ENCODE measurements at regions not wholly inside any gene's neighbourhood (a gene's known extent, or its start where the extent isn't known, plus 50 kb on each side); places are given as distances from the start of the nearest gene placed in this dataset.

DNA sequence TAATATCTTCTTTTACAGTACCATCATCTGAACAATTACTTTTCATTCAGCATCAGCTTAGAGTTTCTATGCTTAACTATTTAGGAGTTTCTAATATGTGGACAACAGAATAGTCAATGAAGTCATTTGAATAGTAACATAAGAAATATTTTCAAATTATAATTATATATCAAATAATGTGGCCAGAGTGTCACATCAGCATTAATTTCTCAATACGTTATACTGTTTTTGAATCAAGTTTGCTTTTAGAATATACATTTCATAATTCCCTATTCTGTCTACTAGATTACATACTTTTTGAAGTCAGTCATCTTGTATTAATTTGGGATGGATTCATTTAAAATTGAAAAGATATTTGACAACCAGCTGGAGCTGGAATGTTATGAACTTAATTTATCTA, 677.4 kb upstream of the PABPC4L start:
- TF ChIP-seq EZH2 (IDR thresholded peaks at IDR 0.05; ENCODE audit: insufficient read depth, low read length): no peak
- TF ChIP-seq, protein P1, sequence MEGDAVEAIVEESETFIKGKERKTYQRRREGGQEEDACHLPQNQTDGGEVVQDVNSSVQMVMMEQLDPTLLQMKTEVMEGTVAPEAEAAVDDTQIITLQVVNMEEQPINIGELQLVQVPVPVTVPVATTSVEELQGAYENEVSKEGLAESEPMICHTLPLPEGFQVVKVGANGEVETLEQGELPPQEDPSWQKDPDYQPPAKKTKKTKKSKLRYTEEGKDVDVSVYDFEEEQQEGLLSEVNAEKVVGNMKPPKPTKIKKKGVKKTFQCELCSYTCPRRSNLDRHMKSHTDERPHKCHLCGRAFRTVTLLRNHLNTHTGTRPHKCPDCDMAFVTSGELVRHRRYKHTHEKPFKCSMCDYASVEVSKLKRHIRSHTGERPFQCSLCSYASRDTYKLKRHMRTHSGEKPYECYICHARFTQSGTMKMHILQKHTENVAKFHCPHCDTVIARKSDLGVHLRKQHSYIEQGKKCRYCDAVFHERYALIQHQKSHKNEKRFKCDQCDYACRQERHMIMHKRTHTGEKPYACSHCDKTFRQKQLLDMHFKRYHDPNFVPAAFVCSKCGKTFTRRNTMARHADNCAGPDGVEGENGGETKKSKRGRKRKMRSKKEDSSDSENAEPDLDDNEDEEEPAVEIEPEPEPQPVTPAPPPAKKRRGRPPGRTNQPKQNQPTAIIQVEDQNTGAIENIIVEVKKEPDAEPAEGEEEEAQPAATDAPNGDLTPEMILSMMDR (IDR thresholded peaks at IDR 0.05; ENCODE audit: insufficient read depth, low read depth, low read length): no peak
- no peaks in the 10 kb centered on the region for H3K9me3 Mint-ChIP-seq (ENCODE audit: unreplicated experiment)
- H3K27ac ChIP-seq (ENCODE audit: low read depth, low read length): no peak overlapping the region
- no peak overlapping the region for H3K4me3 Mint-ChIP-seq (ENCODE audit: unreplicated experiment)
- no peaks in the 10 kb centered on the region for H3K36me3 ChIP-seq (ENCODE audit: insufficient read depth, low read length)
- no peak overlapping the region for H3K4me2 ChIP-seq (ENCODE audit: low read length)
- H3K79me2 ChIP-seq (ENCODE audit: insufficient read depth, low read length): no peaks in the 10 kb centered on the region
- no peak for DNase-seq (ENCODE audit: low read depth)
- H2AFZ ChIP-seq (ENCODE audit: low read depth, low read length): no peak overlapping the region
- H3K9me3 ChIP-seq (ENCODE audit: insufficient read depth, low read depth, low read length): no peaks in the 10 kb centered on the region
- no peaks in the 10 kb centered on the region for H4K20me1 ChIP-seq (ENCODE audit: insufficient read depth, low read length)
- no peaks in the 10 kb centered on the region for H3K27me3 ChIP-seq (ENCODE audit: insufficient read depth, low read length)
- H3K9ac ChIP-seq (ENCODE audit: low read length): no peak overlapping the region
- no peaks in the 10 kb centered on the region for H3K27me3 Mint-ChIP-seq (ENCODE audit: low read depth, unreplicated experiment)
- H3K27ac Mint-ChIP-seq (ENCODE audit: unreplicated experiment): no peak overlapping the region
- H3K4me1 ChIP-seq (ENCODE audit: insufficient read depth, low read length): no peaks in the 10 kb centered on the region
- no peaks in the 10 kb centered on the region for H3K36me3 Mint-ChIP-seq (ENCODE audit: low read depth, unreplicated experiment)
- no peak for FAIRE-seq
- H3K4me1 Mint-ChIP-seq (ENCODE audit: low read depth, unreplicated experiment): no peaks in the 10 kb centered on the region
- no peak overlapping the region for H3K4me3 ChIP-seq (ENCODE audit: insufficient read depth, low read depth, low read length)

DNA sequence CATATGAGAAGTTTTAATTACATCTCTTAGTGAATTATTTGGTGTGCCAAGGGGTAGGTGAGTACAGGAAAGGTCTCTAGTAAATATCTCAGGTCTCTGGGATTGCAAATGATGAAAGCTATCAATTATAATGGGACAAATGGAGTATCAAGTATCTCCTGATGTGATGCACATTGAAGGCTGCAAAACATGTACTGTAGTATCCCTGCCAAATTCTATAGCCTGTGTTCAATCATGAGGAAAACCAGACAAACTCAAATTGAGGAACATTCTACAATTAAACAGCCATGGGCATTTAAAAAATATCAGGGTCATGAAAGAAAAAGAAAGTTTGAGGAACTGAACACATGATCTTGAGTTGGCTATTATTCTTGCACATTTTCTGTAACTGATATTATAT, 665.4 kb upstream of the PABPC4L start:
- Histone ChIP-seq H3K4me2 (ENCODE audit: low read length) (no peak overlapping the region), H3K27me3 (ENCODE audit: insufficient read depth, low read length) (no peaks in the 10 kb centered on the region), H3K4me3 (ENCODE audit: insufficient read depth, low read depth, low read length) (no peak overlapping the region), H3K4me1 (ENCODE audit: insufficient read depth, low read length) (no peaks in the 10 kb centered on the region), H3K9me3 (ENCODE audit: insufficient read depth, low read depth, low read length) (no peaks in the 10 kb centered on the region), H3K27ac (ENCODE audit: low read depth, low read length) (no peak overlapping the region), H2AFZ (ENCODE audit: low read depth, low read length) (no peak overlapping the region), H4K20me1 (ENCODE audit: insufficient read depth, low read length) (no peaks in the 10 kb centered on the region), H3K79me2 (ENCODE audit: insufficient read depth, low read length) (no peaks in the 10 kb centered on the region), H3K36me3 (ENCODE audit: insufficient read depth, low read length) (no peaks in the 10 kb centered on the region), H3K9ac (ENCODE audit: low read length) (no peak overlapping the region)
- TF ChIP-seq, protein P1 (IDR thresholded peaks at IDR 0.05; ENCODE audit: insufficient read depth, low read depth, low read length): no peak
- no peak for TF ChIP-seq EZH2 (IDR thresholded peaks at IDR 0.05; ENCODE audit: insufficient read depth, low read length)
- H3K27me3 Mint-ChIP-seq (ENCODE audit: low read depth, unreplicated experiment): no peaks in the 10 kb centered on the region
- H3K9me3 Mint-ChIP-seq (ENCODE audit: unreplicated experiment): no peaks in the 10 kb centered on the region
- no peaks in the 10 kb centered on the region for H3K4me1 Mint-ChIP-seq (ENCODE audit: low read depth, unreplicated experiment)
- no peak overlapping the region for H3K27ac Mint-ChIP-seq (ENCODE audit: unreplicated experiment)
- no peak for FAIRE-seq
- DNase-seq (ENCODE audit: low read depth): no peak
- no peak overlapping the region for H3K4me3 Mint-ChIP-seq (ENCODE audit: unreplicated experiment)
- no peaks in the 10 kb centered on the region for H3K36me3 Mint-ChIP-seq (ENCODE audit: low read depth, unreplicated experiment)

DNA sequence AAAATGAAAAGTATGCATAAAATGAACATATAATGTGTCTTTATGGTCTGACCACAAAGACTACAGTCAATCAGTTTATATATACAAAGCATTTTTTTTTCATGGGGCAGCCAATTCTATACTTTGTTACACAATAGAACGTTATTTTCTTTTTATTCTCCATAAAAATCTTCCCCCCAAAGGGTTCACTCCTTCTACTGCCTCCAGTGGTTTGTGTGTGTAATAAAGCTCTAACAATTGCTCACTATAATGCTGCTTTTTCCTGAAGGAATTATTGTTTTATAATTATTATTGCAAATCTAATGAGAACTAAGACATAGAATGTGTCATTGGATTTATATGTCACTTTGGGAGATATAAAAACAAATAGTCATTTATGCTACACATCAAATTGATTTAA, 664.1 kb upstream of the PABPC4L start:
- no peak overlapping the region for H3K4me3 ChIP-seq (ENCODE audit: insufficient read depth, low read depth, low read length)
- H4K20me1 ChIP-seq (ENCODE audit: insufficient read depth, low read length): no peaks in the 10 kb centered on the region
- Mint-ChIP-seq H3K27ac (ENCODE audit: unreplicated experiment) (no peak overlapping the region), H3K4me3 (ENCODE audit: unreplicated experiment) (no peak overlapping the region), H3K4me1 (ENCODE audit: low read depth, unreplicated experiment) (no peaks in the 10 kb centered on the region), H3K9me3 (ENCODE audit: unreplicated experiment) (no peaks in the 10 kb centered on the region), H3K36me3 (ENCODE audit: low read depth, unreplicated experiment) (no peaks in the 10 kb centered on the region), H3K27me3 (ENCODE audit: low read depth, unreplicated experiment) (no peaks in the 10 kb centered on the region)
- no peaks in the 10 kb centered on the region for H3K36me3 ChIP-seq (ENCODE audit: insufficient read depth, low read length)
- no peak for TF ChIP-seq EZH2 (IDR thresholded peaks at IDR 0.05; ENCODE audit: insufficient read depth, low read length)
- TF ChIP-seq, protein P1 (IDR thresholded peaks at IDR 0.05; ENCODE audit: insufficient read depth, low read depth, low read length): no peak
- FAIRE-seq (no peak), DNase-seq (ENCODE audit: low read depth) (no peak)
- H3K9ac ChIP-seq (ENCODE audit: low read length): no peak overlapping the region
- no peak overlapping the region for H3K4me2 ChIP-seq (ENCODE audit: low read length)
- H3K79me2 ChIP-seq (ENCODE audit: insufficient read depth, low read length): no peaks in the 10 kb centered on the region
- no peaks in the 10 kb centered on the region for H3K4me1 ChIP-seq (ENCODE audit: insufficient read depth, low read length)
- H3K27me3 ChIP-seq (ENCODE audit: insufficient read depth, low read length): no peaks in the 10 kb centered on the region
- H3K27ac ChIP-seq (ENCODE audit: low read depth, low read length): no peak overlapping the region
- no peaks in the 10 kb centered on the region for H3K9me3 ChIP-seq (ENCODE audit: insufficient read depth, low read depth, low read length)
- no peak overlapping the region for H2AFZ ChIP-seq (ENCODE audit: low read depth, low read length)

All from astrocyte (in vitro differentiated cells and primary cell).